ENCODE measurements at regions not wholly inside any gene's neighbourhood (a gene's known extent, or its start where the extent isn't known, plus 50 kb on each side); places are given as distances from the start of the nearest gene placed in this dataset.

- TF ChIP-seq EP300 (IDR thresholded peaks at IDR 0.05) = no peak
- TF ChIP-seq POLR2A (IDR thresholded peaks at IDR 0.05) = no peak
- TF ChIP-seq CTCF (IDR thresholded peaks at IDR 0.05) = no peak
- no peak for TF ChIP-seq POLR2AphosphoS5 (IDR thresholded peaks at IDR 0.05)
- no peak for ATAC-seq
- no peak overlapping the region for H3K27ac ChIP-seq
- 75 to 92% methylated on average over 6 of the region's 6 CpGs for WGBS, 2 donors (ENCODE audit: low coverage in 1 of 2)
- no peaks in the 10 kb centered on the region for H3K9me3 ChIP-seq
- H3K4me3 ChIP-seq = no peak overlapping the region
- H3K4me1 ChIP-seq = peaks cover 0 to 5% (median 5%) of the 10 kb centered on the region in 3 donors
- no peaks in the 10 kb centered on the region for H3K36me3 ChIP-seq
- no peaks in the 10 kb centered on the region for H3K27me3 ChIP-seq
These were observed 199.2 kb downstream of the BCHE start for GRCh38 chr3:165638034-165638433.

GRCh38 chr3:165636684-165637015 is 200.6 kb downstream of the BCHE start:
- no peaks in the 10 kb centered on the region for H3K4me1 ChIP-seq
- no peak for TF ChIP-seq CTCF (IDR thresholded peaks at IDR 0.05)
- no peak for TF ChIP-seq POLR2A (IDR thresholded peaks at IDR 0.05)
- TF ChIP-seq POLR2AphosphoS5 (IDR thresholded peaks at IDR 0.05) = no peak
- no peak for TF ChIP-seq EP300 (IDR thresholded peaks at IDR 0.05)
- peaks cover 0 to 5% (median 0%) of the 10 kb centered on the region in 3 donors for H3K9me3 ChIP-seq
- no peaks in the 10 kb centered on the region for H3K27me3 ChIP-seq
- H3K36me3 ChIP-seq = no peaks in the 10 kb centered on the region
- 80% methylated on average over 1 of the region's 1 CpG; no CpG with 5 or more reads in 1 of the 2 donors for WGBS, 2 donors (ENCODE audit: low coverage in 1 of 2)
- H3K27ac ChIP-seq = no peak overlapping the region
- no peak for ATAC-seq
- H3K4me3 ChIP-seq = no peak overlapping the region

GRCh38 chr3:165635791-165636683 is 201.2 kb downstream of the BCHE start:
- H3K27ac ChIP-seq = no peak overlapping the region
- H3K9me3 ChIP-seq = peaks cover 0 to 11% (median 0%) of the 10 kb centered on the region in 3 donors
- TF ChIP-seq POLR2A (IDR thresholded peaks at IDR 0.05) (no peak), CTCF (IDR thresholded peaks at IDR 0.05) (no peak), POLR2AphosphoS5 (IDR thresholded peaks at IDR 0.05) (no peak), EP300 (IDR thresholded peaks at IDR 0.05) (no peak)
- H3K4me1 ChIP-seq = no peaks in the 10 kb centered on the region
- H3K27me3 ChIP-seq = no peaks in the 10 kb centered on the region
- H3K4me3 ChIP-seq = no peak overlapping the region
- 91 to 95% methylated on average over 4 to 5 of the region's 5 CpGs for WGBS, 2 donors (ENCODE audit: low coverage in 1 of 2)
- no peak for ATAC-seq
- no peaks in the 10 kb centered on the region for H3K36me3 ChIP-seq

GRCh38 chr3:165624761-165625160 is 212.5 kb downstream of the BCHE start:
- Histone ChIP-seq H3K9me3 (peaks cover 0 to 22% (median 0%) of the 10 kb centered on the region in 3 donors), H3K27ac (no peak overlapping the region), H3K4me3 (no peak overlapping the region), H3K36me3 (no peaks in the 10 kb centered on the region), H3K27me3 (no peaks in the 10 kb centered on the region), H3K4me1 (no peaks in the 10 kb centered on the region)
- 80 to 93% methylated on average over 1 to 3 of the region's 3 CpGs for WGBS, 2 donors (ENCODE audit: low coverage in 1 of 2)
- TF ChIP-seq EP300 (IDR thresholded peaks at IDR 0.05) (no peak), POLR2AphosphoS5 (IDR thresholded peaks at IDR 0.05) (no peak), CTCF (IDR thresholded peaks at IDR 0.05) (no peak), POLR2A (IDR thresholded peaks at IDR 0.05) (no peak)
- ATAC-seq = no peak

- Histone ChIP-seq H3K27me3 (no peaks in the 10 kb centered on the region), H3K9me3 (peaks cover 0 to 22% (median 0%) of the 10 kb centered on the region in 3 donors), H3K4me3 (no peak overlapping the region), H3K27ac (no peak overlapping the region), H3K36me3 (no peaks in the 10 kb centered on the region), H3K4me1 (no peaks in the 10 kb centered on the region)
- TF ChIP-seq POLR2AphosphoS5 (IDR thresholded peaks at IDR 0.05) (no peak), EP300 (IDR thresholded peaks at IDR 0.05) (no peak), POLR2A (IDR thresholded peaks at IDR 0.05) (no peak)
- no peak for ATAC-seq
- WGBS, 2 donors (ENCODE audit: low coverage in 1 of 2) = no CpG with 5 or more reads among the region's 2 CpGs
These were observed 214.9 kb downstream of the BCHE start for GRCh38 chr3:165622356-165622755.

Measured in gastroesophageal sphincter (tissue), 4 donors.